Activated B cell treated with CpG ODN at 0.5 μM for 24 hours (primary cell): ENCODE measurements at regions not wholly inside any gene's neighbourhood (a gene's known extent, or its start where the extent isn't known, plus 50 kb on each side); places are given as distances from the start of the nearest gene placed in this dataset.

Experiments used
- ATAC-seq: fragments of 200-7000 bp; cut with Tn5 transposase; one replicate; pipeline ENCODE4 v1.10.0; 2021; ENCODE audit warnings: low read depth, mild to moderate bottlenecking, moderate library complexity
- CTCF ChIA-PET: fragments of 350-600 bp; sonication (Branson Sonifier 250); formaldehyde crosslinking; loops from one replicate; lab custom pipeline; 2021; ENCODE audit warnings: antibody characterized with exemption; lab: Charles Lee
- POLR2A ChIA-PET: fragments of 350-600 bp; sonication (Branson Sonifier 250); formaldehyde crosslinking; loops from one replicate; lab custom pipeline; 2021; ENCODE audit warnings: antibody characterized with exemption; lab: Charles Lee
- DNase-seq: peaks from one replicate; pipeline ENCODE4 v3.0.0; 2022
- H3K27ac Mint-ChIP-seq: one replicate; pipeline ENCODE4 v1.8.0; 2020; ENCODE audit warnings: mixed read lengths
- H3K27me3 Mint-ChIP-seq: one replicate; pipeline ENCODE4 v1.8.0; 2021; ENCODE audit warnings: mixed read lengths
- H3K36me3 Mint-ChIP-seq: one replicate; pipeline ENCODE4 v1.8.0; 2021; ENCODE audit warnings: low read depth, mixed read lengths
- H3K4me1 Mint-ChIP-seq: one replicate; pipeline ENCODE4 v1.8.0; 2021; ENCODE audit warnings: mixed read lengths
- H3K4me3 Mint-ChIP-seq: one replicate; pipeline ENCODE4 v1.8.0; 2020; ENCODE audit warnings: mild to moderate bottlenecking, mixed read lengths
- H3K9me3 Mint-ChIP-seq: one replicate; pipeline ENCODE4 v1.8.0; 2020; ENCODE audit warnings: mixed read lengths
- intact Hi-C: fragments of 100-400 bp; cut with micrococcal nuclease; formaldehyde crosslinking; loops from one replicate; pipeline ENCODE4 v1.15.1; 2024
- TF ChIP-seq, protein P1 (sequence below): fragments of 200-600 bp; IDR thresholded peaks from one replicate; pipeline ENCODE4 v1.8.0; 2022; ENCODE audit warnings: antibody characterized with exemption, mild to moderate bottlenecking

DNA sequence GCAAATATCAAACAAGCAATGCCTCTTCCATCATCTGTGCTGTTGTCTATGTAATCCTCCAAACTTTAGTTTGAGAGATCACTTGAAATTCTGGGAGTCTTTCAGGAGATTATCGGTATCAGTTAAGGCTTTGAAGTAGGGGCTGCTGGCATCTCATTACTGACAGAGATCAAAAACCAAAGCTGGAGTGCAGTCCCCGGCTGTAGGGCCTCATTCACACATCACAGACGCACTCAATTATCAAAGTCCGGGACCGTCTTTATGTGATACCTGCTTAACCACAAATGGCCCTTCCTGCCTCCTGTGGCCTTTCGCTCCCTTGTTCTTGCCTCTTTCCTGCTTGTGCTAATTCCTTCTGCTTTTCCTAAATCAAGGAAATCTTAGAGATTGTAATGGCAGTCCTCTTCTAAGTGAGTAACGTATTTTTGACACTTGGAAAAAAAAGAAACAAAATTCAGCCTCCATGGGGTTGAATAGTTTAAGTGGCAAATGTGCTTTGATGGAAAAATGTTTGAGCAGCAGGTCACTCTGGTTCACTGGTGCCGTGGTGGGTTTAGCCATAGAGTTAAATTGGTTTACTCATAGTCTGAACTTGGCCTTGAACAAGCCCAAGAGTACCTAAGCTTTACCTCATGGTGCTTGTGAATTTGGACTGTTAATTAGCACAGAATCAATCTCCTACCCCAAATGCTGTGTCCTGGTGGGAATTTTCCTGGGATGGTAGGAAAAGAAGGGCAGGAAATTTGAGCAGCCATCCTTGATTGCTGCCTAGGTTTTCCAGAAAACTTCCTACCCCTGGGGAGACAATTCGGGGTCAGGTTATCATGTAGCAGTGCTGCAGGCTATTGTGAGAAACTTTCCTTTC, 178.9 kb upstream of the LYZL1 start:
- Mint-ChIP-seq H3K4me1 (no peaks in the 10 kb centered on the region), H3K9me3 (no peaks in the 10 kb centered on the region), H3K4me3 (no peak overlapping the region), H3K36me3 (no peaks in the 10 kb centered on the region), H3K27me3 (no peaks in the 10 kb centered on the region), H3K27ac (no peak overlapping the region)
- POLR2A ChIA-PET = no interaction called here
- no peak for ATAC-seq
- DNase-seq = no peak
- CTCF ChIA-PET = no interaction called here
- TF ChIP-seq, protein P1, sequence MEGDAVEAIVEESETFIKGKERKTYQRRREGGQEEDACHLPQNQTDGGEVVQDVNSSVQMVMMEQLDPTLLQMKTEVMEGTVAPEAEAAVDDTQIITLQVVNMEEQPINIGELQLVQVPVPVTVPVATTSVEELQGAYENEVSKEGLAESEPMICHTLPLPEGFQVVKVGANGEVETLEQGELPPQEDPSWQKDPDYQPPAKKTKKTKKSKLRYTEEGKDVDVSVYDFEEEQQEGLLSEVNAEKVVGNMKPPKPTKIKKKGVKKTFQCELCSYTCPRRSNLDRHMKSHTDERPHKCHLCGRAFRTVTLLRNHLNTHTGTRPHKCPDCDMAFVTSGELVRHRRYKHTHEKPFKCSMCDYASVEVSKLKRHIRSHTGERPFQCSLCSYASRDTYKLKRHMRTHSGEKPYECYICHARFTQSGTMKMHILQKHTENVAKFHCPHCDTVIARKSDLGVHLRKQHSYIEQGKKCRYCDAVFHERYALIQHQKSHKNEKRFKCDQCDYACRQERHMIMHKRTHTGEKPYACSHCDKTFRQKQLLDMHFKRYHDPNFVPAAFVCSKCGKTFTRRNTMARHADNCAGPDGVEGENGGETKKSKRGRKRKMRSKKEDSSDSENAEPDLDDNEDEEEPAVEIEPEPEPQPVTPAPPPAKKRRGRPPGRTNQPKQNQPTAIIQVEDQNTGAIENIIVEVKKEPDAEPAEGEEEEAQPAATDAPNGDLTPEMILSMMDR = no peak
- intact Hi-C loops = no loop called here

DNA sequence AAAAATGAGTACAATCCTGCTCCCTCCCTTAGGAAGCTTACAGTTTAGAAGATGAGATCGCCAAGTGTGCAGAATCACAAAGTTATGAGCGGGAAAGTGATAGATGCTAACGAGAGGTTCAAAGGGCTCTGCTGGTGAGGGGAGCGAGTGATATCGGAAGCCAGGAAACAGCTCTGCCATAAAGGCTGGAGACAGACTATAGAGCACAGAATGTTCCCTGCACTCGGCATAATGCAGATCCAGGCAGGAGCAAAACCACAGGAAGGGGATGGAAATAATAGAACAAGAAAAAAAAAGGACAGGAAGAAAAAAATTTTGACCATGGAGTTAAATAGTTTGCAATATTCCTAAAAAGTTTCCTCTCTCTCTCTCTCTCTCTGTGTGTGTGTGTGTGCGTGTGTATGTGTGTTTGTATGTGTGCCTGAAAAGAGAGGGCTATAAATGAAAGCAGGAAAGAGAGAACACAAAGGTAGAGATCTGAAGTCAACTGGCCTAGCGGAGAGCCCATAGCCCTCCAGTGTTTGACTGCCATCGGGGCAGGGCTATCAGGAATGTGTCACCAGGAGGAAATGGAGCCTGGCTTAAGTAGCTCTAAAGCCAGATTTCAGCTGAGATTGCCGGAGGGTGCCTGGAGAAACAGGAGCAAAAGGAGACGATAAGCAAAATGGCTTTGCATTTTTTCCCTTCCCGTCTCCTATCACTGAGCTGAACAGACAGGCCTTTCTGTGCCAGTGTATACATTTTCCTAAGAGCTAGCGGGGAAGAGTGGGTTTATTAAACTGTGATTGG, 175.8 kb upstream of the LYZL1 start:
- H3K27me3 Mint-ChIP-seq = no peaks in the 10 kb centered on the region
- peaks cover 6% of the 10 kb centered on the region for H3K9me3 Mint-ChIP-seq
- no peak overlapping the region for H3K4me3 Mint-ChIP-seq
- H3K4me1 Mint-ChIP-seq = no peaks in the 10 kb centered on the region
- no peak overlapping the region for H3K27ac Mint-ChIP-seq
- DNase-seq (no peak), ATAC-seq (no peak)
- TF ChIP-seq, protein P1 = no peak
- H3K36me3 Mint-ChIP-seq = peaks cover 1% of the 10 kb centered on the region
- POLR2A ChIA-PET = no interaction called here
- intact Hi-C loops = no loop called here
- CTCF ChIA-PET = no interaction called here

DNA sequence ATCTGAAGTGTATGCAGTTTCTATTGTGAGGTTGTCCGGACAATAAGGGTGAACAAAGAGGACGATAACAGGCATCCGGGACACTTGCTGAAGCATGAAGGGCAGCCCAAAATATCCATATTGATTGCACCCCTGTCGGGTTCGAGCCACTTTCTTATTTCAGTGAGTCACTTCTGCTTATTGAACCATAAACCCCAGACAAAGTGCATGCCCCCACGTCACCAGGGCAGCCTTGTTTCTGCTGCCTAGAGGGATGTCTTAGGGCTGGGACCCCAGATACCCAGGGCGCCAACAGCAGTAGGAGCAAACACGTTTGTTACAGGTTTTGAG, 175.3 kb upstream of the LYZL1 start:
- peaks cover 1% of the 10 kb centered on the region for H3K36me3 Mint-ChIP-seq

DNA sequence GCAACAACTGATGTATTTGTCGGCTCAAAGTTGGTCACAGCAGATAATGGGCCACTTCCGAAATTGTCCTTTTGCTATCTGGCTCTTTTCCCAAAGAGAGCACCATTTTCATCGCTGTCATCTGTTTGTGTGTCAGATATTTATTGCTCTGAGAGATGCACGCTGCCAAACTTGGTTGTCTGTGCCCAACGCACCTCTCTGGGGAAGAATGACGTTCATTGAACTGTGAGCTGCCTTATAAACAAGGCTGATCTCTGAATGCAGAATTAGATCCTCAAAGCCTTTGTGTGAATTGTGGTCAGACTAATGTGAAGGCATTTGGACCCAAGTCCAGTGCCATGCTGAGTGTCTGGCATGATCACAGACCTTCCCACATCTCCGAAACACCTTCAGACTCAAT, 174.7 kb upstream of the LYZL1 start:
- Mint-ChIP-seq H3K4me3 (no peak overlapping the region), H3K9me3 (peaks cover 10% of the 10 kb centered on the region), H3K27me3 (no peaks in the 10 kb centered on the region), H3K27ac (no peak overlapping the region), H3K4me1 (no peaks in the 10 kb centered on the region), H3K36me3 (peaks cover 1% of the 10 kb centered on the region)
- ChIA-PET CTCF (no interaction called here), POLR2A (no interaction called here)
- ATAC-seq (no peak), DNase-seq (no peak)
- TF ChIP-seq, protein P1 = no peak
- intact Hi-C loops = no loop called here

More for the DNA sequence above, 175.3 kb upstream of the LYZL1 start:
- ATAC-seq = no peak
- no peaks in the 10 kb centered on the region for H3K4me1 Mint-ChIP-seq
- H3K27me3 Mint-ChIP-seq = no peaks in the 10 kb centered on the region
- intact Hi-C loops = no loop called here
- H3K4me3 Mint-ChIP-seq = no peak overlapping the region
- TF ChIP-seq, protein P1 = no peak
- no peak overlapping the region for H3K27ac Mint-ChIP-seq
- POLR2A ChIA-PET = no interaction called here
- DNase-seq = no peak
- CTCF ChIA-PET = no interaction called here
- peaks cover 6% of the 10 kb centered on the region for H3K9me3 Mint-ChIP-seq

DNA sequence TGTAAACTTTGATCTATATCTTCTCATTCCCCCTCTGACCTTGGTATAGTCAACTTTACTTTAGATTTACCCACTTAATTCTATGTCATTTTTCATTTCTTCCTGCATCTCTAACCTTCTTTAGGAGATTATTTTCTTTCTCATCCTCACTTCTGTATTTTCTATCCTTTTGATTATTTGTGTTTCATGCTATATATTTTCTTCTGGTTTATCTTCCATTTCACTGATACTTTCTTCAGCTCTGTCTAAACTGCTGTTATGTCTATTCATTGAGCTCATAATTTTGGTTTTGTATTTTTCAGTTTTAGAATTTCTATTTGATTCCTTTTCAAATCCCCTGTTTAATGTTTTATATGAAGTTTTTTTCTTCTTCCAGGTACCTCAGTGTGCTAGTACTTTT, 171.1 kb upstream of the LYZL1 start:
- H3K4me1 Mint-ChIP-seq = no peaks in the 10 kb centered on the region
- intact Hi-C loops = no loop called here
- no peaks in the 10 kb centered on the region for H3K27me3 Mint-ChIP-seq
- CTCF ChIA-PET = no interaction called here
- POLR2A ChIA-PET = no interaction called here
- DNase-seq = no peak
- no peak overlapping the region for H3K27ac Mint-ChIP-seq
- H3K9me3 Mint-ChIP-seq = peaks cover 10% of the 10 kb centered on the region
- TF ChIP-seq, protein P1 = no peak
- H3K36me3 Mint-ChIP-seq = peaks cover 1% of the 10 kb centered on the region
- H3K4me3 Mint-ChIP-seq = no peak overlapping the region
- ATAC-seq = no peak
